ENCODE measurements at regions not wholly inside any gene's neighbourhood (a gene's known extent, or its start where the extent isn't known, plus 50 kb on each side); places are given as distances from the start of the nearest gene placed in this dataset.

DNA sequence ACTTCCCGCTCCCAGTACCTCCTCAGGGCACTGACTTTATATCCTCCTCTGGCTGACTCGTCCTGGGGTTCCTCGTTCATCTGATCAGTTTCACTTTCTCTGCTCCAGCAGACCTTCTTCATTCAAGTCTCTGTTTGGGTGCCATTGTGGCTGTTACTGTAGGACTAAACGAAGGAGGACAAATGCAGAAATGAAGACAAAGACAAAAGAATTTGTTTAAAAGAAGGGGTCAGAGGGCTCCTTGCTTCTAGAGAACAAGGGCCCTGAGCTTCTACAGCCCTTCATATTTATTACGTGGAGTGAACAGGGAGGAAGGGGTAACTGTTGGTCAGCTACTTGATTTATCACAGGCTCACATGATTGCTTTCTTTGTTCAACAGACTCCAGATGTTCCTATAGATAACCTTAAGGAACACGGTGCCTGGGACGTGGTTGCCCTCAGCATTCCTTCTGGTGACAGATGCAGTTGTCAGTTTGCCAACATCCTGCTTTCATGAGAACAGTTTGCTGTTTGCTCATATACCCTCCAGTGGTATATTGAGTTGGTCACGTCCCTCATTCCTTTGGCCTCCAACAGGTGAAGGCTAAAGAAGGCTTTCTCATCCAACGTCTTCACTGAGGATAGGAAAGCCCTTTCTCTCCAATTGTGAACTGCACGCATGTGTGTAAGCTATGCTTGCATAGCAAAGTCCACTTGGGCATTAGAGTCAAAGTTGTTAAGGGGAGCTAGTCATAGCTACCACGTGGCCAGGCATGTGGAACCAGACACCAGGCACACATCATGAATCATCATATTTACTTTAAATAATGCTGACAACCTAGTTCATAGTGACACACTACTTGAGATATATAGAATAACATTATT is 69.1 kb upstream of the BTN3A2 start:
- no peak for DNase-seq

DNA sequence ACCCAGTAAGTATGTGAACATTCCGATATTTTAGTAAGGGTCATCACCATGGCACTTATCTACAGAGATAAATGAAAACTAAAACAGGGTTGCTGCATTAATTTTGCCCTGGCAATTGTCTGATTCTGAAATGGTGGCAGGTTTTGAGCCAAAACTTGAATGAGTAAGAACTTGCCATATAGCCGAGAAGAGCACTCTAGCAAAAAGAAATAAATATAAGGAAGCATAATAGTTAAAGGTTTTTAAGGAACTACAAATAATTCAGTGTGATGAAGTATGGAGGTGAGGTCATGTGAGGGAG is 68.5 kb upstream of the BTN3A2 start:
- DNase-seq: no peak

DNA sequence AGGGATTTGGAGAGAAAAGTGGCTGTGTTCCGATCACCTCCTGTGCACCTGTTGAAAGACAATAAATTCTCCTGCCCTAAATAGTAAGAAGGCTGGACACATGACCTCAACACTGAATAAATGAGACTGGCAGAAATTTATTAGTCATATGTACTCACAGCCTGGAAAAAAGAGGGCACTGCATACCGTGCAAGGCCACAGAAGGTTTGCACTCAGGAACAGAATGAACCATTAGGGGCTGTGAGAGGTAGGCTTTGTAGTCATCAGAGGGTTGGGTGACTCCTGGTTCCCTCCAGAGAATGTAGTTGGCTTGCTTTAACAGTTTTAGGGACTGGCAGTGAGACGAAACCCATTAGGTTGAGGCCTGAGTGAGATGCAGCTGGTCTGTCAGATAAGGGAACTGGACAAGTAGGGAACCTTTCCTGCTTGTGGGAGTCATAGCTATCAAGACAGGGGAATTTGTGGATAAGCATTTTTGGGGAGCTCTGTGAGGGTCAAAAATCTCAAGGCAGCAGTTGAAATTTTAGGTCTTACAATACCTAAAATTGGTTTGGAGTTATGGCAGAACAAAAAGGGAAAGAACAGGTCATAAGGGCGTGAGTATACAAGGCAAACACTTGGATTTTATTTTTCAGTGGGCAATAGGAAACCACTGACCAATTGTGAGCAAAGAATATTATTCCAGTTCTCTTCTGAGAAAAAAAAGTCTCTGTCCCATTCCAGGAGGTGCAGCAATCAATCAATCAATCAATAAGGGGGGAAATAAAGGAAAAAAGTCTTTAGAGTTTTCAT is 67.9 kb upstream of the BTN3A2 start:
- no peak for DNase-seq

DNA sequence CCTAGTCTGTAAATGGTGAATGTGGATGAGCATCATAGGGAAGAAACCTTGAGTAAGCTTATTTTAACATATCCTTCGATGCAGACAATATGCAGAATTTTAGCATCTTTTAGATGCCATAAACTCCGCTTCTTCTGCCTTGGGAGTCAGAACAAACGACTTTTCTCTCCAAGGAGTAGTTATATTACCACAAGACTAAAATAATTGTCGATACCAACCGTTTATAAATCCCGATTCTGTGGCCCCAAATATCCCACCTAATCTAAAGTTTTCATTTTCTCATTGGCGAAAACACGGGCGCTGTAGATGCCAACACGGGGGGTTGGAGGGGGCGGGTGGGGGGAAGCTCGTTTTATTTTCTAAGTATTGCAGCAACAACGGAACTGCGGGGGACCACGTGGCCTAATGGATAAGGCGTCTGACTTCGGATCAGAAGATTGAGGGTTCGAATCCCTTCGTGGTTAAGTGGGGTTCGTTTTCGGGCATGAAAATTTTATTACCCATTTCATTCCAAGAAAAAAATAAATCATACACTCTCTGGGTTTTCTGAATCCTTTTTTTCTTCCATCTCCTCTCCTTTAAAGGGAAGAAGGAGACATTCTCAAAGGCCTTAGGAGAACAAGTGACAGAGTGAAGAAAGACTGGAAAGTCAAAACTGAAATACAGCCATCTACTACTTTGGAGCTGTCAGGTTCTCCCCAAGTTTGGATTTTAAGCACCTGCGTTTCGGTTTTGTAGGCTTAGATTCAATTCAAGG is 65.5 kb upstream of the BTN3A2 start:
- DNase-seq: no peak

DNA sequence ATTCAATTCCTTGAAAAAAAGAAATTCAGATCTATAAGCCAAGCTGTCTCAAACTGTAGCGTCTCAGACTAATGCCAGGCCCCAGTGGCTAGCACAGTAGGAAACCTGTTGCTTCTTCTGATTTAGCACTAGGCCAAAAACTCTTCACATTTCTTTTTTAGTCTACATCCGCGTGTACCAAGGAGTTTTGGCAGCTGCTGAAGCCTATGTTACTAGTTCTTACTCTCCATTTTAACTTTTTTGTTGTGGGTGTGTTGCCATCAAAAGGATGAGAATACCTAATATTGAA is 65.0 kb upstream of the BTN3A2 start:
- no peak for DNase-seq

DNA sequence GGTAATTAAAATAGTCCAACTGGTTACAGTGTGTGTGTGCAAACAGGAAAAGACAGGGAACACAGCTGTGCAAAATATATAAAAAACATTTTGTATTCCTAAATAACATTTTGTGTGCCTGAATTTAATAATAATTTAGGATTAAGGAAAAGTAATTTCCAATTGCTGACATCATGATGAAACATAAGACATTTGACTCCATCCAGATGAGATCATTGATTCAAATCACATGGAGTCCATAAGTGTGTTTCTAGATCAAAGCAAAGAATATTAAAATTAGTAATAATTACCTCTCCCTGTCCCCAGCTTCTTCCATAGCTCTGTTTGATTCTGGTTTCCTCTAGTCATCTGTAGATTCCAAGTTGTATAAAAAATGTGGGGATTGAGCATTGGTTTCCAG is 64.6 kb upstream of the BTN3A2 start:
- DNase-seq: no peak

DNA sequence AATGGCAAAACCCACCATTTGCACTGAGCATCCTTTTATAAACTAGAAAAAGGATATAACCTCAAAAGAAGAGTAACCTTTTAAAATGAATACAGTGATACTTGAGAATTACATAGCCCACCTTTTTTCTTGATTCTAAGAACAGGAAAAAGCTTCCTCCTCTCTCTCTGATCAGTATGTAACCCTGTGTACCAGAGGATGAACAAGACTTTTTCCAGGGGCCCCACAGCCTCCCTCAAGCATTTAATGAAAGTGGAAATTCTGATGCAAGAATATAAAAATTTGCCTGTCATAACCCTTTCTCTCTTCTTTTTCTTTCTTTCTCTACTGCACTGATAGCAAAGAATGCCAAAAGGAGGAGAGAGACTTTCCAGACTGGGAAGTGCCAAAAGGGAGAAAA is 64.2 kb upstream of the BTN3A2 start:
- DNase-seq: no peak

DNA sequence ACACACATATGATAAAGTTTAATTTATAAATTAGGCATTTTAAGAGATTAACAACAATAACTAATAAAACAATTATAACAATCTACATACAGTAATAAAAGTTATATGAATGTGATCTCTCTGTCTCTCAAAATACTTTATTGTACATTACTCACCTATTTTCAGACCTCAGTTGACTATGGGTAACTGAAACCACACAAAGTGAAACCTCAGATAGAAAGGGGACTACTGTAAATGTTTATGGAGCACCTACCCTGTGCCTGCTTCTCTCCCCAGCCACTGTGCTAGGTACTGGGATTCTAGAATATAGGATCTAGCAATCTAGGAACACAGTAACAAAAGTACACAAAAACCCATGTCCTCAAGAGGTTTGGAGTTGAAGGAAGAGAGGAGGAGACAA is 63.4 kb upstream of the BTN3A2 start:
- DNase-seq: no peak

DNA sequence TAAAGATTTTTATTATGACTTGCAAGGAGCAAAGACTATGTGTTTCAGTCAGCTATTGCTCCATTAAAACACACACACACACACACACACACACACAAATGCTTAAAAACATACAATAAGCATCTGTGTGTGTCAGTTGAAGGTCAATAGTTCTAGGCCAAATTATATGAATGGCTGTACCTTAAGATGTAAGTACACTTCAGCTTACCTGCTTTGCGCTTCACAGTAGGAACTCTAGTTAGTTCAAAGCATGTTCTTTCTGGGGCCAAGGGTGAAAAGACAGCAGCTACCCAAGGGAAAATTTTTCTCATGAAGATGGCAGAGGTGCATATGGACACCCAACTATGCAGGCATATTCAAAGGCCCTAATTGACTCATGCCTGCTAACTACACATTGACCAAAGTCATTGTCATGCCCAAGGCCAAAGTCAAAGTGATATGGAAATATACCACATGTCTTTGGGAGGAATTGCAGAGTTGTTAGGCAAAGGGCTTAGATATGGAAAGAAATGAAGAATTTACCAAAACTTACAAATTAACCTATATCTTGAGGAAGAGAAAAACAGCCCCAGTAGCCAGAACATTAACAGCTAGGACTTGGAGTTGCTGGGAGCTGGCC is 61.9 kb upstream of the BTN3A2 start:
- DNase-seq: no peak

DNA sequence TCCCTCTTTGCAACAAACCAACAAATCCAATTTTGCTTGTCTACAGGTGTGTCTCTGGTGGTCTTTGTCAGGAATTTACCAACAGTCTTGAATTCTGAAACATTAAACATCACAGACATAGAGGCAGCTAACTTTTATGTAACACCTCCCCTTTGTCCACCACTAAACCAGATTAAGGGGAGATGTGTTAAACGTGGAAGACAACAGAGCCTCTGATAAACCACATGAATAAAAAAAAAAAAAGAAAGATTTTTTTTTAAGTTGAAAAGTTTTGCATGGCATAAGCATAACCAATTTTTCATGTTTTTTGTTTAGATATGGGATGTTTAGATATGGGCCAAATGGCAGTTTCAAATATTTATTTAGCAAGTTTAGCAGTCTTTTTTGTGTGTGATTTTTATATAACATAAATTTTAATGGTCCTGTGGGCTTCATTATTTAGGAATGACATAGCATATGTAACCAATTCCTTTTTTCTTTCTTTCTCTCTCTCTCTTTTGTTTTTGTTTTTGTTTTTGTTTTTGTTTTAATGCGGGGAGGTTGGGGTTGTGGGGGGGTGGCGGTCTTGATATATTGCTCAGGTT is 60.7 kb upstream of the BTN3A2 start:
- no peak for DNase-seq

DNA sequence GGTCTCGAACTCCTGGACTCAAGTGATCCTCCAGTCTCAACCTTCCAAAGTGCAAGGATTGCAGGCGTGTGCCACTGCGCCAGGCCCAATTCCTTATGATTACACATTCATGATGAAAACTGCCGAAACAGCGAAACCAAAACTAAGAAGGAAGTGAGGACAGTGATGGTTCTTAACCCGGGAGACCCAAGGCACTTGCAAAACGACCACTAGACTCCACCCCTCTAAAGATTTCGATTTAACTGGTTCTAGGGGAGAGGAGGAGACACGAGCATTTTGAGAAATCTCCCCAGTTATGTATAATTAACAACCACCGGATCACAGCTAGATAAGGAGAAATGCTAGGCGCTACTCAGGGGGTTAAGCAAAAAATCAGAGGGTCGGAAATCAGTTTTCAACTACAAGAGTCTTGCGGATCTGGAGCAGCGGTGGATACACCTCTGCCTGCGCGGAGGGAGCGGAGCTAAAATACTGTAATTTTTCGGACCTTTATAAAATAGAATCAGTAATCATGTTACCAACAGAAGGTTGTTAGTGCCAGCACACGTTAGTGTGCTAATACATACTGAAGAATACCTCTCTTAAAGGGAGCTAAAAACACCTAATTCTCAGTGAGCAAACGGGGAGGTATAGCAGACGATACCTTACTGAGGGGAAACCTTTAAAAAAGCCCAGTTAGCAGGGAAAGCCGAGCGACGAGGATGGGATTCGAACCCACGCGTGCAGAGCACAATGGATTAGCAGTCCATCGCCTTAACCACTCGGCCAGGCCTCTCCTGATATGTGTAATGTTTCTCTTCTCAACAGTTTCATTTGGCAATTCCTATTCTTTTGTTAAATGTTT is 60.0 kb upstream of the BTN3A2 start:
- peak; percentile 80 for DNase-seq

DNA sequence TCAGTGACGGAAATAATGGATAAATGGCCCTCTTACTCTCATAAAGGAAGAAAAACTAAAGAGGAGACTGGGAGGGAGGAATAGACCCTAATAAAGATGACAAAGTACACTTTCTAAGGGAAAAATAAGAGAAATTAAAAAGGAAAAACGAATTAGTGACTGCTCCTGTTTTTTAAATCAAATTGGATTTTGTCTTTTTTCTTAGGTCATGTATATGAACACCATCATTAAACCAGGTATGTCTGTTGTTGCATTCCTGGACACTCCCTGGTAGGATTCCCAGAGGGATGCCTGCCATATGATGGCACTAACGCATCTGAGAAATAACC is 59.4 kb upstream of the BTN3A2 start:
- DNase-seq: no peak

DNA sequence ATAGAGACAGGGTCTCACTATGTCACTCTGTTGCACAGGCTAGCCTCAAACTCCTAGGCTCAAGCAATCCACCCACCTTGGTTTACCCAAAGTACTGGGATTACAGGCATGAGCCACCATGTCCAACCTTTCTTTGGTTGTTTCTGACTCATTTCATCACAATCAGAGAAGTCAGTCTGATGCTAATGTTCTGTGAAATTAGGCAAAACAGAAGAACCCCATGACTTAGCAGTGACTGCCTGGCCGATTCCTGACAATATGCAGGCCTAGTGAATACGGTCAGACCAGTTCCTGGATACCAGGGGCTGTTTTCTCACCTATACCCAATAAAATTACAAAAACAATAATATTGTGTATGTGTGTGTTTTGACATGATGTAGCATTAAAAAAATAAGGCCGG is 58.8 kb upstream of the BTN3A2 start:
- no peak for DNase-seq

DNA sequence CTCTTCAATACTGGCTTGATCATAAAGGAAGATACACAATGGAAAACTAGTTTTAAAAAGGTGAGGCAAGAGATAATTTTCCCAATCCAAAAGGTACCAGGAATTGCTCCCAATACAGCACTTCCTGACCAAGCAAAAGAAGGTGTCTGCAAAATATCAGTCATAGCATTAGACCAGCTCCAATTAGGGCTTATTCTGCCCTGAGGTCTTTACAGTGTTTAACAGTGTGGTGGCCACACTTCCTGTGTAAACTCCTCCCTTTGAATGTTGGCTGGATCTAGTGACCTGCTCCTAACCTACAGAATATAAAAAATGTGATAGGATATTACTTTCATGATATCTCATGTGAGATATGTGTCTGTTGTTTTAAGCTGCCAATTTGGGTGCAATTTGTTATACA is 57.1 kb upstream of the BTN3A2 start:
- DNase-seq: no peak

DNA sequence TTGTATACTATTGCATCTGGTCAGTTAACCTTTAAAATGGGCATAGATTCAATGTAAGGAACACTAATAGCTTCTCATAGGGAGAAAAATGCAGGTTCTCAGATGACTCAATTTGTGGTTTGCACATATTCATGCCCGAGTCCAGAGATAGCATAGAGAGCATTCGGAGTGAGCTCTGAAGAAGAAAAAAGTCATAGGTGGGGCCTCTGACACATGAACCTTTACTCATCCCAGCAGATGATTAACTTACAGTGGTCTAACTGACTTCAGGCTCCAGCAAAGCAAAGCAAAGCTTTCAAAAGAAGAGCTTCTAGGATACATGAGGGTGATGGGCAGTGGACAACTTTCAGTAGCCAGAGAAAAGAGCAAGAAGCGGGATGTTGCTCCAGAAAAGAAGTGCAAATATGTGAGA is 55.3 kb upstream of the BTN3A2 start:
- no peak for DNase-seq

DNA sequence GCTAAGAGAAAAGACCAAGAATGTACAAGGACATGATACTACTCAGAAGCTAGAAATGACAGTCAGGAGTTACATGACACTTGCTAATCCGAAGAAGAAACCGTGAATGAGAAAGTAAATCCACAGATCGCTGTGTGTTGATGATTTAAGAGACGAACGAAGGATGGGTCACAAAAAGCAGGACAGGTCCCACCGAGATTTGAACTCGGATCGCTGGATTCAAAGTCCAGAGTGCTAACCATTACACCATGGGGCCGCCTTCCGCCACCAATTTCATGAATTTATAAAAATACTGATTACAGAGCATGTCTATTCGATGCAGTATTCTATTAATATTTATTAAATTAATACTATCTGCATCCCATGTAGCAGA is 54.0 kb upstream of the BTN3A2 start:
- peak; percentile 82 for DNase-seq

DNA sequence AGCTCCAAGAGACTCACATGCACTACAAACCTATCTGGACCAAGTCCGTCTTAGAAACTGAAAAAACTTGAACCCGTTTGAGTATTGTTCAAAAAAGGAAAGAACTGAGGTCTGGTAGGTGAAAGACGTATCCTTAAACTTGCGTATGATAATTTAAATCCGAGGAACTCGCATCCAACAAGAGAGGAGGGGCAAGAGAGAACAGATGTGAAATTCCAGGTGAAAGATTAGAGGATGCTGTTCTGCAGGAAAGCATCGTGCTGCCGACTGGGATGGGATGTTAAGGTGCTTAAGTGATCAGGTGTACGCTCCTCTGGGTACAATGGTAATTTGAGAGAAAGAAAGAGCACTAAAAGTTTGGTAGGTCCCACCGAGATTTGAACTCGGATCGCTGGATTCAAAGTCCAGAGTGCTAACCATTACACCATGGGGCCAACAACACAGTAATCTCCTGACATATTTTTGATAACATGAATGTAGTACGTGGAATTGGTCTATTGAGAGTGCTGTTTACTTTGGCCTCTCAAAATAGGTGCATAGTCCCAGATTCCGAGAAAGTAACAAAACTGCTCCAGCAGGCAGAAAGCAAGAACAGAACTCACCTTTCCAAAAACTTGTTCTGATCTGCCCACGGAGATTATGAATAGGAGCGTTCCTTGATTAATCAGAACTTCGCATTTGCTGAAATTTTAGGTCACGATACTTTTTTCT is 53.5 kb upstream of the BTN3A2 start:
- peak; percentile 84 for DNase-seq

DNA sequence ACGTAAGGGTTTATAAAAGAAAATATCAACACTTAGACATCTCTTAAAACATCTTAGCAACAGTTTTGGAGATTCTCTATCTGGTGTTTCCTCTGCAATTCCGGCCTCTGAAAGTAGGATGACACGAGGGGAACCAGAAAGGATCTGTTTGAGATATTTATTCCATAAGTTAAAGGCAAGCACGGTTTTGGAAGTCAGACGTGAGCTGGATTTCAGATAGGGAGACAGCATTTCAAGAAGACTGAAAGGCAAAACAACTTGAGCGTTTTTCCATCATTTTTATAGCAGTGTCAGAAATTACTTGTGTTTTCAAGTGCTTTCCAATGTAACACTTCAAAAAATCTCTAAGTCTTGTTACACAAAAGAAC is 52.9 kb upstream of the BTN3A2 start:
- no peak for DNase-seq

DNA sequence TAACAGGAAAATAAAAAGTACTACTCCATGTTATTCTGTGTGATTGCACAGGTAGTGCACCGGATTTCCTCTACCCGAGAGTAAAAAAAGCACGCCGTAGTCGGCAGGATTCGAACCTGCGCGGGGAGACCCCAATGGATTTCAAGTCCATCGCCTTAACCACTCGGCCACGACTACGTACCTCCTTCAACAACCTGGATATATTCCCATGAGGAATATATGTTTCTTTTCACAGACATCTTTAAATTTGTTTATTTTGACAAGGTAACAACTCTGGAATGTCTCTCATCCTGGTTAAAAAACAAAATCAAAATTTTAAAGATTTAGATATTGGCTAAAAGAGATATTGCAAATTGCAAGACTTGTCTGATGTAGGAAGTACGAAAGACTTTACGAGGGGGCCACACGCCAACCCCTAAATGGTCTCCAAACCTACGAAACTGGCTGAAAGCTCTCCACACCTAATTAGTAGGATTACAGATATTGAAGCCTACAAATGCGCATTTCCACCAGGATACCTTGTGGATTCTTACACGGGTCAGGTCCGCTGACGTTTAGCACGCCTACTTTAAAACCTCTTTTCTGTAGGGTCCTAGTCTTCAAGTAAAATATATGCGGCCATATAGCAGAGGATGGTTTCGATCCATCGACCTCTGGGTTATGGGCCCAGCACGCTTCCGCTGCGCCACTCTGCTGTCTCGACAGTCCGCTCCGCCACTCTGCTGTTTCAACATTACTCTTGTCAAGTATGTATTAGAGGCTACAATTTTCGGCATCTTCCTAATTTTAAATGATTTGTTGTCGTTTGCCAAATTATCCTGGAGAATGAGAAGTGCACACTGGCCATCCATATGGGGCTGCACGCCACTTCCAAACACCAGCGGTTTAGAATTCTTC is 52.2 kb upstream of the BTN3A2 start:
- DNase-seq: peak; percentile 95

Measured in activated CD8-positive, alpha-beta memory T cell treated with anti-CD3 and anti-CD28 coated beads for 24 hours (primary cell).